HG03575 (cell line): ENCODE measurements at regions not wholly inside any gene's neighbourhood (a gene's known extent, or its start where the extent isn't known, plus 50 kb on each side); places are given as distances from the start of the nearest gene placed in this dataset.
"Not testable (repeated sequence)": the region's sequence is repeated elsewhere in the genome, so short reads cannot be mapped to it uniquely, and the experiment has no call there.

Source experiments
- ATAC-seq: cut with Tn5 transposase; IDR thresholded peaks from one replicate; pipeline ENCODE4 v1.9.1; 2021; ENCODE audit not compliant: unreplicated experiment, insufficient number of reproducible peaks, low FRiP score; ENCODE audit errors: extremely low read depth

DNA sequence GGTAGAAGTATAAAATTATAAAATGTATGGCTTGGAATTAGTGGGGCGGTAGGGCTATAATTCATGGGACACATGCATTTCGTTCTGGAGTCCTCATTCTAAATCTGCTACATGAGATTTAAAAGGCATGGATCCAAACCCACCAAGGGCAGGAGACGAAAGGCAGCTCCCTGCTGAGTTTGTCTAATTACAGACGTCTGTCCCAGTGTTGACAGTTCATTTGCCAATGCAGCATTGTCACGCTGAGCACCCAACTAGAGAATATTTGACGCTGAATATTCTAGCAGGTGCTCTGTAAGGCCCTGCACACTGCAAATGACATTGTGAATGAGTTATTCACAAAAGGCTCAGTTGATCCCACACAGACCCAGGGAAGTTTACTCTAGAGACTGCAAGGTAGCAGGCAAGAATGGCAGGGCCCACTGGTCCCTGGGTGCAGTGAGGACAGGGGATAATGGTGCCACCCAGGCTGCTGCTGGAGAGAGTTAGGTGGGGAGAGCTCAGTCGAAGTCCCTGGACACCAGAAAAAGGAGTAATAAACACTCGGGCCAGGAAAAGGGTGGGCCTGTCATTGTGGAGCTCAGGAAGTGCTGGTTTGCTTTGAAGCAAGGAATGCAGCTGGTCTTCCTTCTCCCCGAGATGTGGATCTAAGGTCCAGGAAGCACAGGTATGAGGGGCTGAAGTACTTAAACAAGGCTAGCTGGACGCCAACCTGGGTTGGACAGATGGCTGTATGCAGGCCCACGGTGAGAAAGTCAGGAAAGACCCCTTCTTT is 75.0 kb upstream of the JCAD start:
- ATAC-seq: no peak

DNA sequence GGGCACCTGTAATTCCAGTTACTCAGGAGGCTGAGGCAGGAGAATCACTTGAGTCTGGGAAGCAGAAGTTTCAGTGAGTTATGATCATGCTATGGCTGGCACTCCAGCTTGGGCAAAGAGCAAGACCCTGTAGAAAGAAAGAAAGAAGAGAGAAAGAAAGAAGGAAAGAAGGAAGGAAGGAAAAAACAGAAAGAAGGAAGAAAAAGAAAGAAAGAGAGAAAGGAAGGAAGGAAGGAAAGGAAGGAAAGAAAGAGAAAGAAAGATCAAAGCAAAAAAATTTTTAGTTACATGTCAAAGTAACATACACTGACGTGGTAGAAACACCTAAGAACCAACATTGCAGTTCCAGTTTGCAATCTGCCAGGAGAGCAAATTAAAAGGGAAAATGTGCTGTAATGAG is 73.8 kb upstream of the JCAD start:
- ATAC-seq: no peak

DNA sequence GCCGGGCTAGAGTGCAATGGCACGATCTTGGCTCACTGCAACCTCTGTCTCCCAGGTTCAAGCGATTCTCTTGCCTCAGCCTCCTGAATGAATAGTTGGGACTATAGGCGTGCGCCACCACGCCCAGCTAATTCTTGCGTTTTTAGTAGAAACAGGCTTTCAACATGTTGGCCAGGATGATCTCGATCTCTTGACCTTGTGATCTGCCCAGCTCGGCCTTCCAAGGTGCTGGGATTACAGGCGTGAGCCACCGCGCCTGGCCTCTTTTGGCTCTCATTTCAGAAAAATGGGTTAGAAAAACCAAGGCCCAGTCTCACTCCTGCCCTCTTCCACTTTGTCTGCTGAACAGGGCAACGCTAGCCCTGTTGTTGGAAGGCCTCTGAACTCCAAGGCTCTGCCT is 72.0 kb upstream of the JCAD start:
- ATAC-seq: not testable (repeated sequence)

DNA sequence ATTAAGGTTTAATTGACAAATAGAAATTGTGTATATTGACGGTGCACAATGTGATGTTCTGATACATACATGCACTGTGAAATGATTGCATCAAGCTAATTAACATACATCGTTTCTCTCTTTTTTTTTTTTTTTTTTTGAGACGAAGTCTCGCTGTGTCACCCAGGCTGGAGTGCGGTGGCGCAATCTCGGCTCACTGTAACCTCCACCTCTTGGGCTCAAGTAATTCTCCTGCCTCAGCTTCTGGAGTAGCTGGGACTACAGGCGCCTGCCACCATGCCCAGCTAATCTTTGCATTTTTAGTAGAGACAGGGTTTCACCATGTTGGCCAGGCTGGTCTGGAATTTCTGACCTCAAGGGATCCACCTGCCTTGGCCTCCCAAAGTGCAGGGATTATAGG is 69.9 kb upstream of the JCAD start:
- not testable (repeated sequence) for ATAC-seq

DNA sequence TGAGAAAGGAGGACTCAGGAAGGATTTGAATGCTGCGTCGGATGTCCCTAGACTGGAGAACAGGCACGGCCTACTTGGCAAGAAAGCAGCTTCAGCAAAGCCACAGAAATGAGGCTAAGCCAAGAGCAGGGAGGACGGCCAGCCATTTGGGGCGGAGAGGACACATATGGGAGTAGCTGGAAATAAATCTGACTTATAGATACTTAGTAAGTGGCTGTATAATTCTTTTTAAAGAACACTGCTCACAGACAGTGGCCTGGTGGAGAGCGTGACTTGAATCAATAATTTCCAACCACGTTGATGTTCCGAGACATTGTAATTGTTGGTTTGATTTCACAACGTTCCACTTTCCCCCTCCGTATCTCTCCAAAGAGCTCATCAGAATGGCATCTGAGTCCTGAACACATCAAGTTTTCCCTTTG is 67.7 kb upstream of the JCAD start:
- ATAC-seq: no peak

DNA sequence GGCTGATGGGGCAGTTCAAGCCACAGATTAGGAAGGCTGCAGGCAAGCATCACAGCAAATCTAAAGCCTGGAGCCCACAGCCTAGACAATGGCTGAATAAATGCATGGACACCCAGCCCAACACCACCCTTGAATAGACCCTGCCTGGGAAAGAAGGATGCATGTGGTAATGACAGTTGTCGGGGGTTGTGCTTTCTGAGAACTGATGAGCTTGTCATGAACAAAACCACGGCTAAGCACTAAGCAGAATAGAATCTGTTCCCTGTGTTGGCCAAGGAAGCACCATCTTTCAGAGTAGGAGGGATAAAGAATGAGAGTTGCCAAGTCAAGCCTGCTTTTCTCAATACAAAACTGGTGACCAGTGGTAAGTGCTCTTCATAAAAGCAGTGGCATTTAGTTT is 66.1 kb upstream of the JCAD start:
- no peak for ATAC-seq

DNA sequence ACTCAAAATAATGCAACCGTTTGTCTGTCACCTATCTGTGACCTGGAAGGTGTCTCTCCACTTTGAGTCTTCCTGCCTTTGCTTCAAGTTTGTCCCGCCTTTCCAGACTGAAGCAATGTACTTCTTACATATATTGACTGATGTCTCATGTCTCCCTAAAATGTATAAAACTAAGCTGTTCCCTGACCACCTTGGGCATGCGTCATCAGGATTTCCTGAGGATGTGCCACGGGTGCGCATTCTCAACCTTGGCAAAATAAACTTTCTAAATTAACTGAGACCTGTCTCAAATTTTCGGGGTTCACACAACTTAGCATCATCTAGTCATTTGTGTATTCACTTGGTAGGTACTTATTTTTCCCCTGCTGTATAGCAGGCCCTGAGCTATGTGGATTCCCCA is 65.3 kb upstream of the JCAD start:
- no peak for ATAC-seq

DNA sequence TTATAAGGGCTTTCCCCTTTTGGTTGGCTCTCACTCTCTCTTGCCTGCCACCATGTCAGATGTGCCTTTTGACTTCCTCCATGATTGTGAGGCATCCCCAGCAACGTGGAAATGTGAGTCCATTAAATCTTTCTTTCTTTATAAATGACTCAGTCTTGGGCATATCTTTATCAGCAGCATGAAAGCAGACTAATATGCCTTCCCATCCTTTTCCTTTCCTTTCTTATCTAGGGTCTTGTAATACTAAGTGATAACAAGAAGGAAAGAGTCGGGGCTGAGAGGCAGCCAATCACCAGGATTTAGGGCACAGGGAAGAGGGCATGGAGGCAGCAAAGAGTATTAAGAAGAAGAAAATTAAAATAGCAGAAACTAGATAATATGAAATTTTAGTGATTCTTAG is 62.0 kb upstream of the JCAD start:
- ATAC-seq: no peak

DNA sequence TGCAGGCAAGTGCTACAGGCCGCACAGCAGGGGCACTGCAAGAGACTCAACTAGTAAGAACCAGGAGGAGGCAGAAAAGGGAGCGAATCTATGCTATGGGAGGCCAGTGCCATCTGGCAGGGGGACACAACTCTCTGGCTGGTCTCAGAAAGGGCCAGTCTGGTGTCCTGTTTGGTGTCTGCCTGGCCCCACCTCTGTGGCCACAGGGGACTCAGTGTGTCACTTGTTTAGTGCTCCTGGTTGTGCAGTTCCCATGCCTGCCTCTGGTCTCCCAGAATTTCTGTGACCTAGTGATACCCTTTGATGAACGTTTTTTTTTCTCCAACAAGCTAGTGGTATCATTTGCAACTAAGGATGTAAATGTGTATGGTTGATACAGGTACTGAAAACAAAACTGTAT is 59.2 kb upstream of the JCAD start:
- no peak for ATAC-seq

DNA sequence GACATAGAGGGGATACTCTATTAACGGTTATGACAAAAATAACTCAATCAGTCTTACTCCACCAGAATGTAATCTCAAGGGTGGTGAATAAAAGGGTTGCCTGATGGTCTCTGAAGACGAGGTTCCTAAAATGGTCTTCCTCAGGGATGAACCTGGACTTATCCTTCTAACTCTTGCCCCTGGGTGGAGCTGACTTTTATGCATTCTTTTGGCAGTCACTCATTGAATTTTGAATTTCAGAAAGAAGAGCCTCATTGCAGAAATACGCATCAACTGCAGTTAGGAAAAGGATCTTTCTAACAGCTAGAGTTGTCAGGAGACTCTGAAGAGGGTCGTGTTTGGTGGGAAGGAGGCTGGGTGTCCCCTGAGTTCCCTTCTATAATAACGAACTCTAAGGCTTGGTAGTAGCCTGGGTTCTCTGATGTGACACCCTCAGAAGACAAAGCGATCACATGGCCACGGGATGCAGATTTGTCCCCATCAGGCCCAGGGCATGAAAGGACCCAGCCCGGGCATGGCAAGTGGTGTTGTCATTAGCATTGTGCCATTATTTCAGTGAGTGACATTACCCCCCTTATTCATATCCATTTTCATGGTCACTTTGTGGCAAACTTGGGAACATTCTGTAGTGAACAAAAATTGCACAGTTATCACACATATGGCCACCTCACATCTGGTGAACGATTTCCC is 58.6 kb upstream of the JCAD start:
- no peak for ATAC-seq

DNA sequence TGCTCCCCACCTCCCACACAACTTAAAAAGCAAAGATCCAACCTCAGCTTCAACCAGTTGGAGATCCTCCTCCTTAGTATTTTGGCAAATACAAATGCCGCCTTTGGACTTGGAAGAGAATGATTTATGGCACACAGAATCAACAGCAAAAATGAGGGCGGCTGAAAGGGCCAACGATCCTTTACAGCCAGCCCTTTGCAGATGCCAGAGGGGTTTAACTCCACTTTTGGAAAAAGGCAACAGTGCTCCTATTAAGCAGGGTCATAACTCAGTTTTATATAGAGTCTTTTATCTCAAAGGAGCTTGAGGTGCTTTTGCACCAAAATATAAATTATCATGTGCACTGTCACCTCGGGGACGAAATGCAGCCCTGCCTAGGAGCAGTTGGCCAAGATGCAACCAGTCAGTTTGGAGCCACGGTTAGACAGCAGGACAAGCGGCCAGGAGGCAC is 56.7 kb upstream of the JCAD start:
- ATAC-seq: no peak

DNA sequence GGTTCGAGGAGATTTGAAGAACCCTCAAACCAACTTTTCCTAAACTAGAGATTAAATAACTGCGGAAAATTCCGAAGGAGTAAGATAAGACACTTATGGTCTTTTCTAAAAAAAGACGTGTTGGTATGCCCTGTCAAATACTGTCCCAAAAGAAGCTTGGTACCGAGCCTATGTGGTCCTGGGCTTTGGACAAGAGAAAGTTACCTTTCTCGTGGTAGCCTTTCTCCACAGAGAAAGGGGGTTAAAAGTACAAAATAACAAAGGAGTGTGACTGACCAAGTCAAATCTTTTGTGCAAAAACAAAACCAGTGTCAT is 56.2 kb upstream of the JCAD start:
- no peak for ATAC-seq

DNA sequence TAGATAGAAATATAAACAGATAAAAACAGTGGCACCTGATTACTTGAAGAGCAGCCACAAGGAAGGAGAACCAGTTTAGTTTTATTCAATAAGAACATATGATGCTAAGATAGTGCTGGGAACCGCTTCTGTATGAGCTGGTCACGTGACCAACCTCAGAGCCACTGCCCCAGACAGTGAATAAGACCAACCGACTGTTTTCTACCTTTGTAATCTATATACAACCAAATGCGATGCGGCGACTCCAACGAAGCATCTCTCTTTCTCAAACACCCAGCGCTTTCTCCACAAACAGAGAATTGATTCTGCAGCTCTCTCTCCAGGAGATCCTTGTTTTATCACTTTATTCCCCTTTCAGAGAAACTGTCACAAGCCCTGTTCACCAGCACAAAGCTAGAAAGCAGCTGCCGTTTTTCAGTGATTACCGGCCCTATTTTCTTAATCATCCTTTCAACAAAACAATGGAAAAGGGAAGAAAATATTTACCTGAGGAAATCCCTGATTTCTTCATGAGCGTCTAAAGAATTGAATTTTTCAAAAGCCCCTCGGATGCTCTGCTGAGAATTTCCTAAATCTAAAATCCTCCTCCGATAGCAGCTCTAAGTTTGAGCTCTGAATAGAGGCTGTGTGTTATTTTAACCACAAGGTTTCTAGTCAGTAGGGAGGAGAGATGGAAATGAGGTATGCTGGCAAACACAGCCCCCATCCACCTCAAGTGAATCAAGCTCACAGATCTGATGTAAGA is 55.7 kb upstream of the JCAD start:
- ATAC-seq: no peak

DNA sequence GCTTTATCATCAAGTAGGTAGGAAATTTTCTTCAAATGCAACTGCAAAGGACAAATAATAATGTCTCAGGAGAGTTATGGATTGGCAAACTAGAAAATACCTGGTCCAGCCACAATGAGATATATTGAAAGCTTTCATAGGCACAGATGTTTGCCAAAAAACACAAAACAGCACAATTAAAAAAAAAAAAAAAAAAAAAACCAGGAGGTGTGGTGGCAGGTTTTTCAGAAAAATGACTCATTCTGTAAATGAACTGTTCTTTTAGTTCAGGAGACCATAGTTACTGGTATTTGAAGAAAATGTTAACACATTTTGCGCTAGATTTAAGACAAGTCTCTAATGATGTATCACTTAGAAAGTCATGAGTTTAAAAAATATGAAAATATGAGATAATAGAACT is 55.0 kb upstream of the JCAD start:
- ATAC-seq: no peak

DNA sequence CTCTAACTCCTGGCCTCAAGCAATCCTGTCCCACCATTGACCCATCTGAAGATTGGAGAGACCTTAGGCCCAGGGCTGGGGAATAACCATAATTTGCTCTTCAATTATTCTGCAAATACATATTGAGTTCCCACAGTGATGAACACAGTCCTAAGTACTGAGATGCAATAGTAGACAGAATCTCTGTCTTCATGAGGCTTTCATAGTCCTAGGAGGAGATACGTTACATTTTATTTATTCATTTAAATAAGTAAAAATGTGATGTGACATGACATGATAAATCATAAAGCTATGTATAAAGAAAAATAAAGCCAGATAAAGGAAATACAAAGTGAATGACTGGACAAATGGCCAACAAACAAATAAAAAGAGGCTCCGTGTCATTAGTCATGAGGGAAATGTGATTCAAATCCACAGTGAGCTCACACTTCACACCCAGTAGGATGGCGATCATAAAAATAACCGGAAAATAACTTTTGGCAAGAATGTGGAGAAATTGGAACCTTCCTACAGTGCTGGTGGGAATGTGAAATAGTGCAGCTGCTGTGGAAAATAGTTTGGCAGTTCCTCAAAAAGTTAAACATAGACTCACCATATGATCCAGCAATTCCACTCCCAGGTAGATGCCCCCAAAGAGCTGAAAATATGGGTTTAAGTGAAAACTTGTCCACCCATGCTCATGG is 52.1 kb upstream of the JCAD start:
- ATAC-seq: no peak
